AML-193 (cell line): ENCODE measurements at regions not wholly inside any gene's neighbourhood (a gene's known extent, or its start where the extent isn't known, plus 50 kb on each side); places are given as distances from the start of the nearest gene placed in this dataset.
A peak's percentile ranks its signal among the peaks of the same experiment; 100 is the strongest.
"Not testable (repeated sequence)": the region's sequence is repeated elsewhere in the genome, so short reads cannot be mapped to it uniquely, and the experiment has no call there.

Experiments
- DNase-seq, 2 experiments: peaks; one replicate each; lab custom pipeline; 2025; lab: John Stamatoyannopoulos, UW

DNA sequence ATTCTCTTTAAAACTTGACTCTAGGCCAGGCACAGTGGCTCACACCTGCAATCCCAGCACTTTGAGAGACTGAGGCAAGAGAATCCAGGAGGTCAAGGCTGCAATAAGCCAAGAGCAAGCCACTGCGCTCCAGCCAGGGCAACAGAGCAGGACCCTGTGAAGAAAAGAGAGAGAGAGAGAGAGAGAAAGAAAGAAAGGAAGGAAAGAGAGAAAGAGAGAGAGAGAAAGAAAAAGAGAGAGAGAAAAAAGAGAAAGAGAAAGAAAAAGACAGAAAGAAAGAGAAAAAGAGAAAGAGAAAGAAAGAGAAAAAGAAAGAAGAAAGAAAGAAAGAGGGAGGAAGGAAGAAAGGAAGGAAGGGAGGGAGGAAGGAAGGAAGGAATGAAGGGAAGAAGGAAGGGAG lies 76.7 kb downstream of the RIN2 start:
- no peak for DNase-seq

DNA sequence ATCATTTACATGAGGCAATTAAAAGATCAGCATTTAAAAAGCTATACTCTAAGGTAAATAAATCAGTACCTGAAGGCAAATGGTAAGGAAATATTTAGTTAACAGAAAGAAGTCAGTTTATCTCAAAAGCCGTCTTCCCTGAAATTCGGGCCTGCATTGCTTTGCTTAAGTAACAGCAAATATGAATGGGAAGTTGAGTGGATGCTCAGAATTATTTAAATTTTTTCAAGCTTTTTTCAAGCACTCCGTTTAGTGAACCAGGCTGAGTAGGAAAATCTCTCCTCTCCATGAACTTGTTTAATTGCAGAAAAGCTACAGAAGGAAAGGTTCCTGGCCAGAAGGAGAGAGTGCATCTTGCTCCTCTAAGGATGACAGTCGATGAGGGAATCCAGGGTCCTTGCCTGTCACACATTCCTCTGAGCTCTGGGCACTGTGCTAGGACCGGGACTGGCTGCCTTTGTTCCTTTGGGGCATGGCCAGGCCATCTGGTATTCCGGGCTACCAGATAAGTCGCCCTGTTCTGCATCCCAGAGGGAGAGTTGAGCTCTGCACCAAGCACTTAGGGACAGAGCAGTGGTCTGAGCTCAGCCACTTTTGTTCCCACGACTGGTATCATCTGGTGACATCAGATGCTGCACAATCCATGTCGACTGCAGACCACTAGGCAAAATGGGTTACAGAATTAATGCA lies 77.6 kb downstream of the RIN2 start:
- DNase-seq, result no peak

DNA sequence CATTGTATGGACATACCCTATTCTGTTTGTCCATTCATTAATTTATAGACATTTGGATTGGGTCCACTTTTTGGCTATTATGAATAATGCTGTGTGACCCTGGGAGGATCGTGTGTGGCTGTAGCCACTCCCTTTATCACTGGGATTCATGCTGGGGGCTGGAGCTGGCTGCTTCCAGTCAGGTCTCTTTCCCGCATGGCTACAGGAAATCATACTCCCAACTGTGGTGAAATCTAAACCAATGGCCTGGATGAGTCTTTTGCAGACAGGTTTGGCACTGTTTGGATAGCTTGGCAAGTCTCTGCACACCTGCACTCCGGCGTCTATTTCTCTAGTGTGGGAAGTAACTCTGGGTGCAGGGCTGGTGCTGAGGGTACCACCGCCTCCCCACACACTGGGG lies 80.4 kb downstream of the RIN2 start:
- DNase-seq, result no peak

DNA sequence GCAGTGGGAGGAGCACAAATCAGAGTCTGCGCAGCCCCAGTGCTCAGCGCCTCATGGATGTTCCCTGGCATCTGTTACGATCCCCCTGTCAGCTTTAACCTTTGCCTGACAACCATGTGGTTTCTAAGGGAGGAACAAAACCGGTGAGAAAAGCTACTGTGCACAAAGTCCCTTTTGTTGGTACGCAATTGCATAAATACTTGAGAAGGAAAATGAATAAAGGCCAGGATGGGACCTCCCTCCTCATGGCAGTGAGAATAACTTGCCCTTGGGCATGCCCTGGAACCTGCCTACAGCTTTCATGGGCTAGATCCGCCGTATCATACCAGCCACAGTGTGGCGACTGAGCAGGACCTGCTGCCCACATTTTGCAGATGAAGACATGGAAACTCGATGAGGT lies 81.0 kb downstream of the RIN2 start:
- no peak for DNase-seq

DNA sequence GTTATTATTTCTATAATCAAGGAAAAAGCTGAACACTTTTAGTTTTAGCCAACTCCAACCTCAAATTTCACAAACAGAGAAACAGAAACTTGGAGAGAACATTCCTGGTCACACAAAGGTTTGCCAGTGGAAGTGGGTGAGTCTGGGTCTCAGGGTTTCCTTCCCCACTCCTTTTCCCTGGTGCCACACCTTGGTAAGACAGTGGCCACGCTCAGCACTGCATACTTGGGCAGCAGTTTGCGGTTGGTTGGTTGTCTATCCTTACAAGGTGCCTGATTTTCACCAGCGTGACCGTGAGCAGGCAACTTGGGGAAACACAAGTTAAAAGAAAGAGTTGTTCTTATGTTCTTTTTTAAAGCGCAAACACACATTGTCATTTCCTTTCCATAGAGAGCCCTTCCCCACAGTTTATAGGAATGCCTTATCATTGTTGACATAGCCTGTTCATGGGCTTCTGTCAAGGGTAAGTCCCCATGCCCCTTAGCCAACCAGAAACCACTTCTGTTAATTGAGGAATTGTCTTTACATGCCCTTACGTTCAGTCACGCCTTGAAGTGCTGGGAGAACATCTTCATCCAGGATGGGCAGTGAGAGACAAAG lies 82.2 kb downstream of the RIN2 start:
- DNase-seq, result no peak

DNA sequence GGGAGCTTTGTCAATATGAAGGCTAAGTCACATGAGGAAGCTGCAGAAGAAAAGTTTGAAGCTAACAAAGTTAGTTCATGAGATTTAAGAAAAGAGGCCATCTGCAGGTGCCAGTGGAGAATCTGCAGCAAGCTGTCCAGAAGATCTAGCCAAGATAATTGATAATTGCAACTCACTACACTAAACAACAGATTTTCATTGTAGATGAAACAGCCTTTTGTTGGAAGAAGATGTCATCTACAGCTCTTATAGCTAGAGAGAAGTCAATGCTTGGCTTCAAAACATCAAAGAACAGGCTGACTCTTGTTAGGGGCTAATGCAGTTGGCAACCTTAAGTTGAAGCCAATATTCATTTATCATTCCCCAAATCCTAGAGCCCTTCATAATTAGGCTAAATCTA lies 83.7 kb downstream of the RIN2 start:
- no peak for DNase-seq

DNA sequence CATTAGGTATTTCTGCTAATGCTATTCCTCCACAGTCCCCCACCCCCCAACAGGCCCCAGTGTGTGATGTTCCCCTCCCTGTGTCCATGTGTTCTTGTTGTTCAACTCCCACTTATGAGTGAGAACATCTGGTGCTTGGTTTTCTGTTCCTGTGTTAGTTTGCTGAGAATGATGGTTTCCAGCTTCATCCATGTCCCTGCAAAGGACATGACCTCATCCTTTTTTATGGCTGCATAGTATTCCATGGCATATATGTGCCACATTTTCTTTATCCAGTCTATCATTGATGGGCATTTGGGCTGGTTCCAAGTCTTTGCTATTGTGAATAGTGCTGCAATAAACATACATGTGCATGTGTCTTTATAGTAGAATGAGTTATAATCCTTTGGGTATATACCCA lies 86.8 kb downstream of the RIN2 start:
- not testable (repeated sequence) for DNase-seq

DNA sequence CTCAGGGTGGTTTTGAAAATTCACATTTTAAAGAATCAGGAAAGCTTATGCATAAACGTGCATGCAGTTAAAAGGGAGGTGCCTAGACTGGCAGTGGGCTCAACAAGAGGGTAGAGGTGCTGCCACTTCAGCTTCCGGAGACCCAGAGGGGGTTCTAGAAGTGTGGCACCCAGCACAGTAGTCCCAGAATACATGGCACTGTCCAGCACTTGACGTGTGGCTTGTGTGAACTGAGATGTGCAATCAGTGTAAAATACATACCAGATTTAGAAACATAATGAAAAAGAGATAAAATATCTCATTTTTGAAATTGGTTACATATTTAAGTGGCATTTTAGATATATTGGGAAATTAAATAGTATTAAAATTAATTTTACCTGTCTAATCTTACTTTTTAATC lies 89.3 kb downstream of the RIN2 start:
- no peak for DNase-seq

DNA sequence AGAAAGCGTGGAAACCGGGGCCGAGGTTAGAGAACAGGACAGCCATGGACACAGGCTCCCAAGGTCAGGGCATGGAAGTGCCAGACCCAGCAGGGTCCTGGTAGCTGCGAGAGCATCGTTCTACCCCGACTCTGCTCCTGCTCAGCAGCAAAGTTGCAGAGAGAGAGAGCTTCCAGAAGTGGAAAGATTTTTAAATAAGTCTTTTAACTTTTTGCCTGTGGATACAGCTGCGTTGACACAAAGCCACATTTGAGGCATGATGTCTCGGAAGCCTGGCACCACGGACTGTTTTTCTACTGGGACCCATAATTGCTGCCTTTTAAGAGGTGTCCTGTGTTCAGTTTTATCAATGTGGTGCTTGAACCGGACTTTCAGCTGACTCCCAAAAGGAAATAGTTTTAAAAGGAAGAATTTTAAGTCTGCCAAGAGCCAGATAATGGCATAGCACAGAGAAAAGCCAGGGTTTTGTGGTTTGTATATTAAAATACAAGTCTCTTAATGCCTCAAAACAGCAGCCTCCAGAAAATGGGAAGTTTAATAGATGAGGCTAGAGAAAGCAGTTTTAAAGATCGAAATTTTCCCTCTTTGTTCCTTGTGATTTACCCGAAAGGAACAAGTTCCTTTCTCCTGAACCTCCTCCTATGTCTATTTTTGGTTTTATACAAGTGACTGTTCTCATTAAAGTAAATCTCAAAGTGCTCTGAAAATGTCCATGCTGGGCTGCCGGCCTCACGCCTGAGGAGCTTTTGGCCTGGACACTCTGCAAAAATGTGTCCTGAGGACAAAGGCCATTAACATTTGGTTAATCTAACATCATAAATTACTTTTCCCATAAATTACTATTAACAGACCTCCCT lies 91.5 kb downstream of the RIN2 start:
- DNase-seq, result no peak

DNA sequence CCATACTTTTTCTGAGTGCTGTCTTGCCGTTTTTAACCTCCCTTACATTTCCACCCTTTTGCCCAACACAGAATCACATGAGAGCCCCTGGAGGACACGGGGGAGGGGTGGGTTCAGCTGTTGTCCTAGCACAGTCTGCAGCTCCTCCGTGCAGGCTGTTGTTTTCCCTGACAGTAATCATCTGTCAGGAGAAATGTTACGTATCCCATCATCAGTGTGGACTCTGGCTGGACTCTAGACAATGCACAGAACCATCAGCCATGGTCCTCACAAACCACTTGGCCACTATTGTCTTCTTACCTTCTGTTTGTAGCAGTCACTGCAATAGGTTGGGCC lies 92.1 kb downstream of the RIN2 start:
- DNase-seq, result no peak

DNA sequence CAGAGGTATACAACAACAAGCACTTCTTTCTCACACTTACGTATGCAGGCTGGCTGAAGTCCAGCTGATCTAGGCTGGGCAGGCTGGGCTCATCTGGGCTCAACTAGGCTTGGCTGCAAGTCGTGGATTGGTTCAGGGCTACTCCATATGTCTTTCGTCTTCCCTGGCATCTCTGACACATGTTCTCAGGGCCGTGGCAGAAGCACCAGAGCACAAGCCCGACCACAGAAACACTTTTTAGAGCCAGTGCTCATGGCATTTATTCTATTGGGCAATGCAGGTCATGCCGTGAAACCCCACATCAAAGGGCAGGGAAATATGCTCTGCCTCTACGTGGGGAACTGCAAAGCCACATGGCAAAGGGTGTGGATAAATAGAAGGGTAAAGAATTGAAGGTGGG lies 93.8 kb downstream of the RIN2 start:
- DNase-seq, result no peak

DNA sequence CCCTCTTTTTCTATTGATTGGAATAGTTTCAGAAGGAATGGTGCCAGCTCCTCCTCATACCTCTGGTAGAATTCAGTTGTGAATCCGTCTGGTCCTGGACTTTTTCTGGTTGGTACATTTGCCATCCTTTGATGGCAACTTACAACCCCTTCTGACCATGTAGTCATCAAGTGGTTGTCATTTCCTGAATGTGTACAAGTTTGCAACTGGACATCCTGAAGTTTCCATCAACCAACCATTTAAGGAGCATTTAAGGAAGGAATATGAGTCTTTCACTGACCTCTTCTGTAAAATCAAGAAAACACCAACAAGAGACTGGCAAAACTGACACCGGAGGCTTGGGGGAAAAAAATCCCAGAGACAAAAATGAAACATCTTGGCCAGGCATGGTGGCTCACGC lies 97.4 kb downstream of the RIN2 start:
- DNase-seq, result no peak

DNA sequence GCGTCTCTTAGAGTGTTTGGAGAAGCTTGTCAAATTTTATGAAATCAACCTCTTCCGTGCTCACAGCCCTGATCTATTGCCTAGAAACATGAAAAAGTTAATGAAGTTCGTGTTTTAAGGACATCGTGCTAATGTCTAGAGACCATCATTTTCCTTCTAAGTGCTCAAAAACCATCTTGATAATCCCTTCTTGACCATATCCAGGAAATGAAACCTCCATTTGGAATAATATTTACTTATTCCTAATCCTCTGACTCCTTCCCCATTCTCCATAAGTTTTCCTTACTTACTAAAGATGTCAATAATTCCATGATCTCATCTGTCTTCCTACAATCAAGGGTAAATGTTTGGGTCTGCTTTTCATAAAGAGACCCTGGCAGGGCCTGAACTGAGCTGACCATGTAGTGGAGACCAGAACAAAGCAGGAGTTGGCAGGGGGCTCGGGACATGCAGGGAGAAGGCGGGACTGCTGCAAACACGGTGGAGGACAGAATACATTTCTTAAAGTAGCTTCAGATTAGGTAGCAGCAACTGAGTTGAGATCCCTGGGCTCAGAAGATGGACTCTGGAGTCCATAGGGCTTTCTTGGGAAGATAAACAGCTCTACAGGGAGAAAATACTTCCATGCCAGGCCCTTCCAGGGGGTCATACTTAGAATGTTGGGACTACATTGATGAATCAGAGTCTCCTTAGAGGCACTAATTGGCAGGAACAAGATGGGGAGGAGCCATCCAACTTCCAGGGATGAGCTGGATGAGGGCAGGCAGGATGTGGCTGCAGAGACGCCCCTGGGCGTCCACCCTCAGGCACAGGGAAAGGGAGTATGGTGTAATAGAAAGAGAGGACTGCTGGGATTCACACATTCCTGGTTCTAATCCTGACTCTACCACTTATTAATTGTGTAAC lies 100.7 kb downstream of the RIN2 start:
- no peak for DNase-seq

DNA sequence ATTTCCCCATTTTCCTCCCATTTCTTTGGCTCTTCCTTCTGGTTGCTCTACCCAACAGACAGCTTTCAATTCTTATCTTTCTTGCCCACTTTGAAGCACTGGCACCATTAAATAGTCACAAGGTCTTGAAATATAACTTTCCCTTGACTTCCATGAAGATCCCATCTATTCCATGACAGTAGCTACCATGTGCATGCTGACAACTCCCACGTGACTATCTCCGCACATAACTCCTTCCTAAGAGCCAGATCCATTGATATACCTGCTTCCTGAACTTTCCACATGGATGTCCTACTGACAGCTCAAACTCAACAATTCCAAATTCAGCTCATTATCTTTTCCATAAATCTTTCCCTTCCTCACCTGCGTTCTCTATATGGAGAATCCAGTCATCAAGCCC lies 101.4 kb downstream of the RIN2 start:
- no peak for DNase-seq

DNA sequence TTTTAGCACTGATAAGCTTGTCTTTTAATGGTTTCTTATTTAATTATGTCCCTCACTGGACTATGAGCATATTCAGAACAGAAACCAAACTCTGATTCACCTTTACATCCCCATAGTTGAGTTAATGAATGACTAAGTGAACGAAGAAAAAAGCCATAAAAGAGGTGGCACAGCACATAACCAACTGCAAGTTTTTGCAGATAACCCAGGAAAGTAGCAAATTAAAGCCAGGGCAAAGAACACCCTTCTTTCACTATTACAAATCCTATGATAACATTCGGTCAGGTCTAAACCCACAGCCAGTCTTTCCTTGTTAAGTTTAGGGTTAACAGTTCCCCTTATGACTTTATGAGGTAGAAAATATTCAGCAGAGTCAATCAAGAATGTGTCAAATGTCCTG lies 102.7 kb downstream of the RIN2 start:
- DNase-seq, result no peak

DNA sequence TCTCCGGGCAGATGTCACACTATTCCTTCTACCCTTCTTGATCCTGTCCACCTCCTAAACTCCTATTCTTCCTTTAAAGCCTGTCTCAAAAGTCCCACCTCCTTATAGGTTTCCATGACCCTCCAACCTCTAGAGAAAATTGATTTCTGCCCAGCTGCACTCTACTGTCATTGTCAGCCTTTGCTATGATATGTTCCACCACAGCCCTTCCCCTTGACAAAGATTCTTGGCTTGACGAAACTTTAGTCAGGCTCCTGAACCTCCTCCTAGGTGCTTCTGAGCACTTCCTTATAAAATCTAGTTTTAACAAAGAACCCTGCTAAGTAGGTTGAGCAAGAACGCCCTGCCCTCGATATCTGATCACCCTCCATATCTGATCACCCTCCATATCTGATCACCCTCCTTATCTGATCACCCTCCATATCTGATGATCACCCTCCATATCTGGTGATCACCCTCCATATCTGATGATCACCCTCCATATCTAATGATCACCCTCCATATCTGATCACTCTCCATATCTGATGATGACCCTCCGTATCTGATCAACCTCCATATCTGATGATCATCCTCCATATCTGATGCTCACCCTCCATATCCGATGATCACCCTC lies 103.2 kb downstream of the RIN2 start:
- DNase-seq, result no peak

DNA sequence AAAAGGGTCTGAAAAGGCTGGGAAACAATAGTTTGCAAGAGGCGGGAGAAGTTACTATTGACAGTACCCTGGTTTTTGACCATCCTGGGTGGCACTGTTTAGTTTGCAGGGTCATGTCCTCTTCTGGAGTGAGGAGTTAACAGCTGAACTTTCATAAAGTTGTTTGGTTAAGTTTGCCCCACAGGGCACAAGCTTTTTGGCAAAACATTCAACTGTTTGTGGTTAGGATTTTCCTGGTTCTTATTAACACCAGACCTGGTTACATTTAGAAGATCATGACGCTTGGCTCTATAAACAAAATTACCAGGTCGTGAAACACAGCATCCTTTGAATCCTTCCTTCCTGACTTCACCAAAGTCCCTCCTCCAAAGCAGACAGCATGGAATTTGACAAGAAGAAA lies 106.1 kb downstream of the RIN2 start:
- DNase-seq, result no peak

DNA sequence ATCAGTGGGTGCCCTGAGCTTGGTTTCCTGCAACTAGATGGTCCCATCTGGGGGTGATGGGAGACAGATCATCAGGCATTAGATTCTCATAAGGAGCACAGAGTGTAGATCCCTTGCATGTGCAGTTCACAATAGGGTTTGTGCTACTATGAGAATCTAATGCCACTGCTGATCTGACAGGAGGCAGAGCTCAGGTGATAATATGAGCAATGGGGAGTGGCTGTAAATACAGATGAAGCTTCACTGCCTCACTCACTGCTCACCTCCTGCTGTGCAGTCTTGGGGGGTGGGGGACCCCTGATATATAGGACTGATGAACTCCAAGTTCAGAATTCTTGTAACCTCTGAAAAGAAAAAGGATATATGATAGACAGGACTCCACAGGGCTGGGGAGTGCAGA lies 108.0 kb downstream of the RIN2 start:
- DNase-seq, result no peak

DNA sequence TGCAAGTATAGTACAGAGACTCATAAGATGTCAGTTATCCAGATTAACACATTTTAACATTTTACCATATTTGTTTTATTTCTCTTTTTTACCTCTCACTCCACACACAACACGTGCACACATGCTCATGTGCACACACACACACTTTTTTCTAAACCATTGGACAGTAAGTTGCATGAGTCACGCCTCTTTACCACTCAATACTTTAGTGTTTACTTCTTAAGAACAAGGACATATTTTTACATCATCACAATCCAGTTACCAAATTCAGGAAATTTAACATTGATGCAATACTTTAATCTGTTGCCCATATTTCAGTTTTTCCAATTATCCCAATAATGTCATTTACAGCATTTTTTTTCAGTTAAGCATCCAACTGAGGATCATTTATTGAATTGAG lies 109.0 kb downstream of the RIN2 start:
- DNase-seq, result no peak

DNA sequence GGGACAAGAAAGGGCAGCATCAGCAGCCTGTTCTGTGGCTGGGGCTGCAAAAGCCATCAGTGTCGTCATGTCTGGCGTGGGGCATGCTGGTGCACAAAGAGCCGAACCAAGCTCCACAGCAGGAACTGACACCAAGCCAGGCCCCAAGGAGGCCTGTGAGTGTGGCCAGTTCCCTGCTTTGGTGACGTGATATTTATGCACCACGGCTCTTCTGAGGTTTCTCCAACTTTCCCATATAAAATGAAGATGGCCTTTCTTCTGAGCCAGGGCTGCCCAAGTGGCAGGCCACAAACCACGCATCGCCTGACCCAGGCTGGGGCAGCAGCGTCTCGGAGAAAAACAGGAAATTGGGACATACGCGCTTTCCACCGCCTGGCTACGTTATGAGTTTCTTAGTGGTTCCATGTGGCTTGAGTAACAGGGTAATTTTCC lies 109.9 kb downstream of the RIN2 start:
- peak; percentile 16 to 53 for DNase-seq

DNA sequence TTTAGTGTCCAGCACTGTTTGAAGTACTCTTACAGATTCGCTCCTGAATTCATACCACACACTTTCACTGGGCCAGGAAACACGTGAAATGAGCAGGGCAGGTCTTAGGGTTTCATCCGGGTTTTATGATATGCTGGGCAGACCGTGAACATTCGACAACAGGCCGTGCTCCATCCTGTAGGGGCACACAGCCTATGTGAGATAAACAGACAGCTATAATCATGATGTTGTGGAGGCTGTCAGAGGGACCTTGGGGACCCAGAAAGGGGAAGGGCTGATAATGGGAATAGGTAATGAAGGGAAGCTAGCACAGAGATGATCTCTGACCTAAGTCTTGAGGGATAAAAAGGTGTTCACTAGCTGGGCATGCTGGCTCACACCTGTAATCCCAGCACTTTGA lies 110.4 kb downstream of the RIN2 start:
- DNase-seq, result no peak

DNA sequence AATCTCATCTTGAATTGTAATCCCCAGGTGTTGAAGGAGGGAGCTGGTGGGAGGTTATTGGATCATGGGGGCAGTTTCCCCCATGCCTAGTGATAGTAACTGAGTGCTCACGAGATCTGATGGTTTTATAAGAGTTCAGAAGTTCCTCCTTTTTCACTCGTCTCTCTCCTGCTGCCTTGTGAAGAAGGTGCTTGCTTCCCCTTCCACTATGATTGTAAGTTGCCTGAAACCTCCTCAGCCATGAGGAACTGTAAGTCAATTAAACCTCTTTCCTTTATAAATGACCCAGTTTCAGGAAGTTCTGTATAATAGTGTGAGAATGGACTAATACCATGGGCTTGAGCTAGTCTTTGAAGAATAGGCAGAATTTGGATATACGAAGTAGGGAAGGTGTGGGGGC lies 113.9 kb downstream of the RIN2 start:
- DNase-seq, result no peak
